MM.1S (cell line): ENCODE measurements at regions not wholly inside any gene's neighbourhood (a gene's known extent, or its start where the extent isn't known, plus 50 kb on each side); places are given as distances from the start of the nearest gene placed in this dataset.

Source experiments
- DNase-seq: peaks from one replicate; pipeline ENCODE4 v3.0.0-alpha.2; 2015
- H2AFZ ChIP-seq: fragments of 300-600 bp; sonication (generic); 2 replicates; pipeline ENCODE4 v1.6.0; 2016; ENCODE audit warnings: antibody characterized with exemption, low read length
- H3F3A ChIP-seq: fragments of 300-600 bp; sonication (generic); 2 replicates; pipeline ENCODE4 v1.6.1; 2016; ENCODE audit warnings: mild to moderate bottlenecking, antibody characterized with exemption, low read length, moderate library complexity, mixed read lengths; ENCODE audit not compliant: insufficient read depth
- H3K27ac ChIP-seq: fragments of 300-600 bp; sonication (generic); 2 replicates; pipeline ENCODE4 v1.5.1; 2016; ENCODE audit warnings: mild to moderate bottlenecking, low read length
- H3K27me3 ChIP-seq: fragments of 300-600 bp; sonication (generic); replicated peaks from 2 replicates; pipeline ENCODE4 v1.6.0; 2016; ENCODE audit warnings: low read length; ENCODE audit not compliant: insufficient read depth
- H3K36me3 ChIP-seq: fragments of 300-600 bp; sonication (generic); replicated peaks from 2 replicates; pipeline ENCODE4 v1.6.1; 2016; ENCODE audit warnings: mild to moderate bottlenecking, low read length, mixed read lengths; ENCODE audit not compliant: insufficient read depth
- H3K4me1 ChIP-seq: fragments of 300-600 bp; sonication (generic); 2 replicates; pipeline ENCODE4 v1.6.1; 2016; ENCODE audit warnings: low read length, mixed read lengths
- H3K4me2 ChIP-seq: fragments of 300-600 bp; sonication (generic); 2 replicates; pipeline ENCODE4 v1.6.0; 2016; ENCODE audit warnings: low read depth, low read length
- H3K4me3 ChIP-seq: fragments of 300-600 bp; sonication (generic); 2 replicates; pipeline ENCODE4 v1.5.1; 2016; ENCODE audit warnings: low read length, mixed read lengths
- H3K79me2 ChIP-seq: fragments of 300-600 bp; sonication (generic); 2 replicates; pipeline ENCODE4 v1.6.1; 2016; ENCODE audit warnings: mixed run types, low read length, mixed read lengths
- H3K9ac ChIP-seq: fragments of 300-600 bp; sonication (generic); 2 replicates; pipeline ENCODE4 v1.6.1; 2016; ENCODE audit warnings: low read length, mixed read lengths
- H3K9me2 ChIP-seq: fragments of 300-600 bp; sonication (generic); replicated peaks from 2 replicates; pipeline ENCODE4 v1.6.1; 2016; ENCODE audit warnings: mild to moderate bottlenecking, low read length, mixed read lengths; ENCODE audit not compliant: insufficient read depth
- H3K9me3 ChIP-seq: fragments of 300-600 bp; sonication (generic); replicated peaks from 2 replicates; pipeline ENCODE4 v1.6.1; 2016; ENCODE audit warnings: mild to moderate bottlenecking, low read length, mixed read lengths; ENCODE audit not compliant: insufficient read depth
- H4K20me1 ChIP-seq: fragments of 300-600 bp; sonication (generic); 2 replicates; pipeline ENCODE4 v1.6.1; 2016; ENCODE audit warnings: mild to moderate bottlenecking, low read length, moderate library complexity, mixed read lengths; ENCODE audit not compliant: insufficient read depth
- CTCF ChIP-seq: fragments of 300-600 bp; sonication (generic); IDR thresholded peaks from 2 replicates; pipeline ENCODE4 v1.5.1; 2016; ENCODE audit warnings: antibody characterized with exemption, low read length, mixed read lengths
- EZH2 ChIP-seq: fragments of 300-600 bp; sonication (generic); optimal IDR thresholded peaks from 2 replicates; pipeline ENCODE3; 2017; ENCODE audit warnings: low read depth, mild to moderate bottlenecking, antibody characterized with exemption, low read length, mixed read lengths
- EZH2phosphoT487 ChIP-seq: fragments of 300-600 bp; sonication (generic); IDR thresholded peaks from 2 replicates; pipeline ENCODE4 v1.6.1; 2018; ENCODE audit warnings: antibody characterized with exemption, low read length

- no peaks in the 10 kb centered on the region for H3K9me2 ChIP-seq
- no peaks in the 10 kb centered on the region for H3K4me1 ChIP-seq
- no peaks in the 10 kb centered on the region for H3K79me2 ChIP-seq
- H3K4me3 ChIP-seq: no peak overlapping the region
- H3K9ac ChIP-seq: no peak overlapping the region
- no peak overlapping the region for H3K27ac ChIP-seq
- no peak overlapping the region for H2AFZ ChIP-seq
- H3F3A ChIP-seq: no peaks in the 10 kb centered on the region
- no peaks in the 10 kb centered on the region for H3K36me3 ChIP-seq
- TF ChIP-seq CTCF (no peak), EZH2 (no peak), EZH2phosphoT487 (no peak)
- no peaks in the 10 kb centered on the region for H3K27me3 ChIP-seq
- H3K4me2 ChIP-seq: no peak overlapping the region
- no peak for DNase-seq
- no peaks in the 10 kb centered on the region for H3K9me3 ChIP-seq
- no peaks in the 10 kb centered on the region for H4K20me1 ChIP-seq
Observed at GRCh38 chr9:22623236-22623635, 176.6 kb downstream of the DMRTA1 start.

DNA sequence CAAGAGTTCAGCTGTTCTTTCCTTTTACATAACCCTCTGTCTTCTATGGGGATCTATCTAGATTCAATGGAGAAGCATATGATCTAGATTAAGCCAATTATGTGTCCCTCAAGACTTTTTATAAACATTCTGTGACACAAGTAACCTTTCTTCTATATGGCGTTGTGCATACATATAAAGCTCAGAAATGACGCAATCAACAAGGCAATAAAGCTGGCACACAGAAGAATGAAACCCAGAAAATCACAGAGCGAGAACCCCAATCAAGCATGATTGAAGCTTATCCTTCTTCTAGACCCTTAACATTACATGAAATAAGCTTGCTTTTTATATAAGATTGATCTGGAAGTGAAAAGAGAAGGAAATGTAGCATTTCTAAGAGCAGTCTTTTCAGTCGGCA is 178.9 kb downstream of the DMRTA1 start:
- H3K27me3 ChIP-seq: no peaks in the 10 kb centered on the region
- H3F3A ChIP-seq: no peaks in the 10 kb centered on the region
- H3K79me2 ChIP-seq: no peaks in the 10 kb centered on the region
- H3K9me3 ChIP-seq: no peaks in the 10 kb centered on the region
- no peaks in the 10 kb centered on the region for H4K20me1 ChIP-seq
- H3K9ac ChIP-seq: no peak overlapping the region
- TF ChIP-seq EZH2phosphoT487: no peak
- no peak for TF ChIP-seq CTCF
- TF ChIP-seq EZH2: no peak
- H3K27ac ChIP-seq: no peak overlapping the region
- no peaks in the 10 kb centered on the region for H3K4me1 ChIP-seq
- H3K9me2 ChIP-seq: no peaks in the 10 kb centered on the region
- H2AFZ ChIP-seq: no peak overlapping the region
- DNase-seq: no peak
- H3K4me3 ChIP-seq: no peak overlapping the region
- no peak overlapping the region for H3K4me2 ChIP-seq
- no peaks in the 10 kb centered on the region for H3K36me3 ChIP-seq

GRCh38 chr9:22643541-22643940 is 196.9 kb downstream of the DMRTA1 start:
- Histone ChIP-seq H2AFZ (no peak overlapping the region), H3K4me1 (no peaks in the 10 kb centered on the region), H3K27ac (no peak overlapping the region), H3F3A (no peaks in the 10 kb centered on the region), H3K4me3 (no peak overlapping the region), H3K27me3 (no peaks in the 10 kb centered on the region), H3K4me2 (no peak overlapping the region), H3K36me3 (no peaks in the 10 kb centered on the region), H3K79me2 (no peaks in the 10 kb centered on the region), H3K9me2 (no peaks in the 10 kb centered on the region), H4K20me1 (no peaks in the 10 kb centered on the region), H3K9ac (no peak overlapping the region), H3K9me3 (no peaks in the 10 kb centered on the region)
- no peak for DNase-seq
- no peak for TF ChIP-seq EZH2phosphoT487
- TF ChIP-seq CTCF: no peak
- no peak for TF ChIP-seq EZH2
